Pancreas (tissue), 10 donors: ENCODE measurements at regions not wholly inside any gene's neighbourhood (a gene's known extent, or its start where the extent isn't known, plus 50 kb on each side); places are given as distances from the start of the nearest gene placed in this dataset.

Source experiments
- ATAC-seq, 4 donors: fragments of 200-7000 bp; cut with Tn5 transposase; one replicate each; pipeline versions ENCODE4 v1.8.0 to v1.9.1; 2020; ENCODE audit warnings: mild to moderate bottlenecking in 4 of 4, moderate library complexity in 4 of 4
- DNase-seq, 6 donors: peaks; one replicate each; pipeline ENCODE4 v3.0.0-alpha.2; 2020
- FAIRE-seq: peaks from 2 replicates; lab custom pipeline; 2012; peaks lifted over from hg19 to GRCh38; lab: Jason Lieb, UNC
- H3K27ac ChIP-seq, 4 donors: fragments of 200-600 bp; sonication (generic); 1 replicate in 3 of 4; 2 replicates in 1 of 4; pipeline versions ENCODE4 v1.5.0 to v1.8.0; 2020
- H3K27me3 ChIP-seq, 4 donors: fragments of 200-600 bp; one replicate each; pipeline ENCODE4 v1.8.0; 2021
- H3K36me3 ChIP-seq, 3 donors: fragments of 200-600 bp; sonication (generic) in 1 of 3; one replicate each; pipeline versions ENCODE4 v1.5.0 to v1.8.0; 2020 to 2021
- H3K4me1 ChIP-seq, 3 donors: fragments of 200-600 bp; one replicate each; pipeline ENCODE4 v1.8.0; 2021
- H3K4me3 ChIP-seq, 4 donors: fragments of 200-600 bp; sonication (generic) in 2 of 4; one replicate each; pipeline versions ENCODE4 v1.5.0 to v1.8.0; 2020 to 2021
- H3K9me3 ChIP-seq, 4 donors: fragments of 200-600 bp; one replicate each; pipeline ENCODE4 v1.8.0; 2021
- CTCF ChIP-seq, 4 donors: fragments of 200-600 bp; sonication (generic) in 3 of 4; IDR thresholded peaks; one replicate each; pipeline versions ENCODE4 v1.5.0 to v1.8.0; 2021; ENCODE audit warnings: antibody characterized with exemption in 4 of 4
- WGBS, 2 donors: extraction: QIAGEN DNeasy Blood & Tissue Kit; methylation state at CpG; one replicate each; pipeline ENCODE4 v1.1.7; 2013; 5-methylcytosine and 5-hydroxymethylcytosine counted together
- intact Hi-C, 3 donors: fragments of 100-400 bp; cut with DNase I; formaldehyde crosslinking; loops; one replicate each; pipeline versions ENCODE4 v1.11.1 to v1.14.2; 2022
- donor health status: healthy with polysubstance abuse.
- donor health status: DM: no; HTN: no; CAD: no; lungs with moderate emphysema.
- donor health status: DM: no; HTN: no; CAD: no.
- donor health status: control.
- donor health status: control.
- donor health status: Bipolar disorder and iron deficiency.
- donor health status: DM: yes; HTN: yes; CAD: no.
- donor health status: DM: no; HTN: no; CAD: no.
- donor health status: DM: no; HTN: no; CAD: no.
- donor health status: DM: yes; HTN: yes; CAD: no.

- Histone ChIP-seq H3K4me1 (no peaks in the 10 kb centered on the region), H3K27ac (no peak overlapping the region), H3K4me3 (no peak overlapping the region), H3K9me3 (no peaks in the 10 kb centered on the region), H3K27me3 (no peaks in the 10 kb centered on the region), H3K36me3 (no peaks in the 10 kb centered on the region)
- DNase-seq (peak in 1 of 6 donors; percentile 57), FAIRE-seq (no peak), ATAC-seq (no peak)
- whole genome bisulfite sequencing, 2 donors = 80 to 83% methylated on average over 60 to 70 of the region's 70 CpGs
- intact Hi-C loops = no loop called here
- TF ChIP-seq CTCF (IDR thresholded peaks at IDR 0.05) = no peak
Observed at GRCh38 chr18:78637442-78638402, 341.9 kb upstream of the SALL3 start.

GRCh38 chr18:78639006-78639950, 340.3 kb upstream of the SALL3 start:
- intact Hi-C loops = no loop called here
- no peak overlapping the region for H3K27ac ChIP-seq
- no peak for TF ChIP-seq CTCF (IDR thresholded peaks at IDR 0.05)
- FAIRE-seq (no peak), ATAC-seq (no peak), DNase-seq (peak in 1 of 6 donors; percentile 38)
- WGBS, 2 donors = 48 to 56% methylated on average over 23 of the region's 23 CpGs
- H3K36me3 ChIP-seq = no peaks in the 10 kb centered on the region
- no peaks in the 10 kb centered on the region for H3K27me3 ChIP-seq
- H3K4me3 ChIP-seq = no peak overlapping the region
- H3K9me3 ChIP-seq = no peaks in the 10 kb centered on the region
- H3K4me1 ChIP-seq = no peaks in the 10 kb centered on the region

DNA sequence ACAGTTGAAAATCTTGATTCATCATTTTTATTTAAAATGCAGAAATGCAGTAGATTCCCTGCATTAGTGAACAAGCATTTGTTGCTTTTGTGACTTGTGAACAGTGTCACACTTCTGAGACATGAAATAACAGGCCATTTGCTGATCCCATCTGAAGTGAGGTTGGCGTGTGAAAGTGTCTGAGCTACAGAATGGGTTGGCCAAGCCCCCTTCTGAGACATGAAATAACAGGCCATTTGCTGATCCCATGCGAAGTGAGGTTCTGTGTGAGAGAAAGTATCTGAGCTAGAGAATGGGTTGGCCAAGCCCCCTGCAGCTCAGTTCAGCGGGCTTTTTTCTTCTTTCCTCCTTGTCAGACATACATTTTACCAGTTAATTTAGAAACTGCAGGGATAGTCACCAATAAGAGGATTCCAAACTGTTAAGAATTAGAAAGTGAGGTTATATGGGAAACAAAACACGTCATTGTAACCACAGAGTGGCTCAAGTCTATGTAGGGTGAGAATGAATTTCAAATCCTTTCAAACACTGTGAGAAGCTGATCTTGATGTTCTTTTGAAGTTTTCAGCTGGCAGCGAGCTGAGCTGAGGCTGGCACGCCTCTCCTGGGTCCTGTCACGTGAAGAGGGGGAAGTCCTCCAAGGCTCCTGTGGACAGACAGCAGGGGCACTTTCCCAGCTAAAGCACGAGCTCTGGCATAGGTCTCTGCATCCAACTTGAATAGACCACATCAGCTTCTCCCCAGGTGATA, 339.2 kb upstream of the SALL3 start:
- Histone ChIP-seq H3K27ac (no peak overlapping the region), H3K4me3 (no peak overlapping the region)

More for the DNA sequence above, 339.2 kb upstream of the SALL3 start:
- FAIRE-seq = no peak
- no peak for DNase-seq
- no peak for TF ChIP-seq CTCF (IDR thresholded peaks at IDR 0.05)
- 55% methylated on average over 8 of the region's 8 CpGs for WGBS, 2 donors
- ATAC-seq = no peak
- Histone ChIP-seq H3K9me3 (no peaks in the 10 kb centered on the region), H3K27me3 (no peaks in the 10 kb centered on the region), H3K4me1 (no peaks in the 10 kb centered on the region), H3K36me3 (no peaks in the 10 kb centered on the region)
- intact Hi-C loops = no loop called here
